H1 (cell line): ENCODE measurements at regions not wholly inside any gene's neighbourhood (a gene's known extent, or its start where the extent isn't known, plus 50 kb on each side); places are given as distances from the start of the nearest gene placed in this dataset.

Source experiments
- CTCF ChIA-PET: fragments of 300-600 bp; sonication (Branson Sonifier 250); formaldehyde crosslinking; loops from one replicate; lab custom pipeline; 2021; ENCODE audit not compliant: partially characterized antibody; lab: Charles Lee
- POLR2A ChIA-PET: fragments of 300-600 bp; sonication (Branson Sonifier 250); formaldehyde crosslinking; loops from one replicate; lab custom pipeline; 2021; ENCODE audit warnings: inconsistent platforms; ENCODE audit not compliant: partially characterized antibody; lab: Charles Lee
- DNase-seq, 2 experiments: peaks; one replicate each; pipeline versions ENCODE4 v3.0.0 to v3.0.0-alpha.2; 2010 to 2022; ENCODE audit warnings: low spot score in 2 of 2, low read depth in 1 of 2, mixed read lengths in 1 of 2
- FAIRE-seq: peaks from 2 replicates; lab custom pipeline; 2011; peaks lifted over from hg19 to GRCh38; lab: Jason Lieb, UNC
- H2AFZ ChIP-seq: 2 replicates; pipeline ENCODE4 v1.8.1; 2012; ENCODE audit warnings: low read length, inconsistent platforms
- H2AK5ac ChIP-seq: 2 replicates; pipeline ENCODE4 v1.6.1; 2013; ENCODE audit warnings: low read depth, low read length
- H2BK120ac ChIP-seq: replicated peaks from 2 replicates; pipeline ENCODE3; 2013; ENCODE audit warnings: low read depth, low read length, inconsistent platforms
- H2BK12ac ChIP-seq: 2 replicates; pipeline ENCODE4 v1.6.1; 2013; ENCODE audit warnings: low read depth, low read length
- H2BK15ac ChIP-seq: 2 replicates; pipeline ENCODE4 v1.6.1; 2013; ENCODE audit warnings: low read length
- H2BK20ac ChIP-seq: 2 replicates; pipeline ENCODE4 v1.6.1; 2013; ENCODE audit warnings: low read length
- H2BK5ac ChIP-seq: 2 replicates; pipeline ENCODE4 v1.6.1; 2013; ENCODE audit warnings: low read depth, low read length
- H3K14ac ChIP-seq: 2 replicates; pipeline ENCODE4 v1.6.1; 2013; ENCODE audit warnings: inconsistent platforms; ENCODE audit not compliant: insufficient read length
- H3K18ac ChIP-seq: 2 replicates; pipeline ENCODE4 v1.6.1; 2013; ENCODE audit warnings: low read length; ENCODE audit errors: extremely low read depth
- H3K23ac ChIP-seq: 2 replicates; pipeline ENCODE4 v1.6.1; 2013; ENCODE audit warnings: inconsistent platforms; ENCODE audit not compliant: insufficient read length
- H3K23me2 ChIP-seq: 2 replicates; pipeline ENCODE4 v1.6.1; 2013; ENCODE audit warnings: low read depth, low read length
- H3K27ac ChIP-seq: 2 replicates; pipeline ENCODE4 v1.6.1; 2011; ENCODE audit warnings: low read depth, low read length, inconsistent platforms
- H3K27me3 ChIP-seq, 4 experiments: replicated peaks in 1 of 4; 1 replicate in 1 of 4; 2 replicates in 3 of 4; pipeline versions ENCODE4 v1.6.1 to v1.8.1; 2011 to 2013; ENCODE audit warnings: low read length in 3 of 4, mild to moderate bottlenecking in 3 of 4, inconsistent platforms in 2 of 4, mixed read lengths in 2 of 4, moderate library complexity in 1 of 4; ENCODE audit not compliant: control insufficient read depth in 3 of 4, insufficient read depth in 3 of 4; ENCODE audit errors: extremely low read depth in 1 of 4
- H3K36me3 ChIP-seq, 4 experiments: 2 replicates each; pipeline versions ENCODE4 v1.6.1 to v1.8.1; 2011 to 2013; ENCODE audit warnings: mild to moderate bottlenecking in 4 of 4, low read length in 3 of 4, moderate library complexity in 2 of 4, control low read depth in 1 of 4, inconsistent platforms in 1 of 4; ENCODE audit not compliant: insufficient read depth in 4 of 4, control insufficient read depth in 2 of 4
- H3K4ac ChIP-seq: replicated peaks from 2 replicates; pipeline ENCODE3; 2013; ENCODE audit warnings: low read length, low read depth, mixed read lengths, inconsistent platforms; ENCODE audit not compliant: insufficient read length
- H3K4me1 ChIP-seq, 4 experiments: replicated peaks in 1 of 4; 1 replicate in 1 of 4; 2 replicates in 3 of 4; pipeline versions ENCODE4 v1.6.1 to v1.8.1; 2011 to 2013; ENCODE audit warnings: low read length in 3 of 4, inconsistent platforms in 2 of 4, mixed read lengths in 1 of 4; ENCODE audit not compliant: insufficient read depth in 4 of 4, control insufficient read depth in 3 of 4
- H3K4me2 ChIP-seq, 2 experiments: 2 replicates each; pipeline versions ENCODE4 v1.6.1 to v1.8.1; 2011 to 2013; ENCODE audit warnings: low read depth in 2 of 2, low read length in 2 of 2, control low read depth in 1 of 2, inconsistent platforms in 1 of 2, mild to moderate bottlenecking in 1 of 2; ENCODE audit not compliant: insufficient read depth in 1 of 2
- H3K4me3 ChIP-seq, 4 experiments: fragments of 200-600, 300-600 bp in 1 of 4; sonication (generic), shearing (Covaris generic), sonication (Bioruptor Twin) in 1 of 4; 2 replicates each; pipeline versions ENCODE4 v1.5.1 to v1.8.1; 2011 to 2016; ENCODE audit warnings: low read length in 4 of 4, low read depth in 3 of 4, control low read depth in 2 of 4, inconsistent platforms in 2 of 4, mild to moderate bottlenecking in 2 of 4, mixed read lengths in 1 of 4, moderate library complexity in 1 of 4; ENCODE audit not compliant: insufficient read depth in 2 of 4; ENCODE audit errors: extremely low read depth in 1 of 4
- H3K56ac ChIP-seq: replicated peaks from 2 replicates; pipeline ENCODE3; 2013; ENCODE audit warnings: low read depth, mild to moderate bottlenecking, mixed read lengths, low read length, inconsistent platforms; ENCODE audit not compliant: insufficient read length
- H3K79me1 ChIP-seq: 2 replicates; pipeline ENCODE4 v1.6.1; 2013; ENCODE audit warnings: low read depth, low read length, control low read depth
- H3K79me2 ChIP-seq, 2 experiments: 2 replicates each; pipeline versions ENCODE4 v1.6.1 to v1.8.1; 2012 to 2013; ENCODE audit warnings: low read length in 2 of 2, mild to moderate bottlenecking in 2 of 2, inconsistent platforms in 1 of 2; ENCODE audit not compliant: insufficient read depth in 2 of 2, control insufficient read depth in 1 of 2
- H3K9ac ChIP-seq, 4 experiments: replicated peaks in 1 of 4; 1 replicate in 1 of 4; 2 replicates in 3 of 4; pipeline versions ENCODE4 v1.6.1 to v1.8.1; 2011 to 2013; ENCODE audit warnings: low read depth in 3 of 4, low read length in 3 of 4, control low read depth in 2 of 4, mild to moderate bottlenecking in 2 of 4, moderate library complexity in 2 of 4, inconsistent platforms in 1 of 4; ENCODE audit errors: extremely low read depth in 1 of 4
- H3K9me3 ChIP-seq, 2 experiments: 2 replicates each; pipeline versions ENCODE4 v1.6.1 to v1.8.1; 2012 to 2013; ENCODE audit warnings: mild to moderate bottlenecking in 2 of 2, moderate library complexity in 2 of 2, control low read depth in 1 of 2, inconsistent platforms in 1 of 2, low read depth in 1 of 2, low read length in 1 of 2, mixed read lengths in 1 of 2; ENCODE audit not compliant: insufficient read depth in 2 of 2
- H4K20me1 ChIP-seq, 2 experiments: replicated peaks in 1 of 2; 2 replicates each; pipeline versions ENCODE3 to v1.8.1; 2011 to 2013; ENCODE audit warnings: inconsistent platforms in 2 of 2, low read length in 2 of 2, mild to moderate bottlenecking in 1 of 2; ENCODE audit not compliant: insufficient read depth in 2 of 2, control insufficient read depth in 1 of 2
- H4K5ac ChIP-seq: 2 replicates; pipeline ENCODE4 v1.6.1; 2013; ENCODE audit warnings: low read length, low read depth, mixed read lengths, inconsistent platforms; ENCODE audit not compliant: insufficient read length
- H4K8ac ChIP-seq: 2 replicates; pipeline ENCODE4 v1.8.0; 2013; ENCODE audit warnings: mild to moderate bottlenecking, moderate library complexity, low read length, inconsistent platforms; ENCODE audit not compliant: insufficient read depth; ENCODE audit errors: extremely low read depth
- H4K91ac ChIP-seq: replicated peaks from 2 replicates; pipeline ENCODE3; 2013; ENCODE audit warnings: low read length, mixed read lengths, inconsistent platforms; ENCODE audit not compliant: insufficient read length
- SP1 ChIP-seq: IDR thresholded peaks from 2 replicates; pipeline ENCODE4 v1.6.1; 2011; ENCODE audit warnings: low read depth, low read length
- TCF12 ChIP-seq: IDR thresholded peaks from 2 replicates; pipeline ENCODE4 v1.6.1; 2011; ENCODE audit warnings: low read depth, mild to moderate bottlenecking, low read length
- YY1 ChIP-seq: IDR thresholded peaks from 2 replicates; pipeline ENCODE4 v1.6.1; 2011; ENCODE audit warnings: low read depth, mild to moderate bottlenecking, low read length
- WGBS, 2 experiments: shearing (Covaris generic) in 1 of 2; methylation state at CpG; one replicate each; pipeline versions ENCODE4 v1.1.6 to v1.1.7; 2013 to 2015; ENCODE audit warnings: low lambda C conversion rate in 2 of 2, mixed read lengths in 2 of 2, inconsistent platforms in 1 of 2, low coverage in 1 of 2, missing lambda C conversion rate in 1 of 2; ENCODE audit not compliant: insufficient replicate concordance in 2 of 2, insufficient coverage in 1 of 2, insufficient read length in 1 of 2; ENCODE audit errors: extremely low coverage in 1 of 2, missing lambda C conversion rate in 1 of 2; 5-methylcytosine and 5-hydroxymethylcytosine counted together

DNA sequence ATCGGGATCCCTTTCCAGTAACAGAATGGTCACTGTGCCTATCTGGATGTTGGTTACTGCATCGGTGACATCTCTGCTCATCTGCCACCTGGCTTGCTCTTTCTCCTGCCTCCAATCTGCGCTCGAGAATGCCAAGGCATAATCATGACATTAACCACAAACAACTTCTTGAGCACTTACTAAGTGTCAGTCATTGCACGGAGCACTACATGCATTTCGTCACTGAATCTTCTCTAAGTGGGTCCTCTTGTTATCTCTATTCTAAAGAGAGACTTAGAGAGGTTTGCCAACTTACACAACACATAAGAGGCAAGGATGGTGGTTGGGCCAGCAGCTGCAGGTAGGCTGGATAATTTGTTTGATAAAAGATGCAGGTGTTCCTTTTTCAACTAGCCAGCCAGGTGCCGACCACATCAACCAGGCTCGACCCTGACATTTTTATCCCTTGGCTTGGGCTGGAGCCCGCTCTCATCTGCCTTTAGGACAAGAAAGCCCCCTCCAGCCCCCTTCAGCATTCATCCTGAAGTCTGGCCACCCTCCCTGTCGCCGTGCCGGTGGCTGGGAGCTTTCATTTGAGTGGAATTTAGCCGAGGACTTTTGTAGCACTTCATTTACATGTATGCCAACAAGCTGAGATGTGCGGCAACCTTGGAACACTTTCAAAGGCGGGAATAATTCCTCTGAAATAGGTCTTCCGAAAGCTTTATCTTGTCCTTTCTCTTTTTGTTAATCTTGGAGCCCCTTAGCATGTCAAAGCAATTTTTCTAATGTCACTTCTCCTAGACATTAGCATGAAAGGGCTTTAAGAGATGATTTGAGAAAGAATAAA lies 89.3 kb upstream of the NKD1 start:
- Histone ChIP-seq H3K4me3 (peak overlapping the region in 1 of 4 experiments; percentile 9; a peak in 1 of 8 replicates), H3K27me3 (peaks cover 0 to 2% (median 0%) of the 10 kb centered on the region in 4 experiments; a peak in 2 of 7 replicates), H4K5ac (no peak overlapping the region), H3K9me3 (no peaks in the 10 kb centered on the region), H2BK15ac (peak overlapping the region; percentile 36; the same call in 1 of the 2 replicates), H3K14ac (no peak overlapping the region), H3K36me3 (no peaks in the 10 kb centered on the region), H2BK12ac (peak overlapping the region; percentile 89; the same call in 1 of the 2 replicates), H4K20me1 (no peaks in the 10 kb centered on the region), H3K4ac (peak overlapping the region; percentile 2), H3K9ac (no peak overlapping the region), H3K4me1 (peaks cover 11 to 26% (median 17%) of the 10 kb centered on the region in 4 experiments), H2BK120ac (no peak overlapping the region), H3K4me2 (peak overlapping the region; percentile 51 to 61), H2BK5ac (no peak overlapping the region; the same call in 1 of the 2 replicates), H3K79me2 (no peaks in the 10 kb centered on the region), H3K23ac (no peak overlapping the region), H2AFZ (no peak overlapping the region), H2AK5ac (peak overlapping the region; percentile 65; the same call in 1 of the 2 replicates), H2BK20ac (peak overlapping the region; percentile 91), H3K18ac (peak overlapping the region; percentile 21; the same call in 1 of the 2 replicates), H3K27ac (peak overlapping the region; percentile 59; the same call in 1 of the 2 replicates), H3K56ac (no peak overlapping the region), H4K91ac (peak overlapping the region; percentile 22), H3K23me2 (no peaks in the 10 kb centered on the region), H3K79me1 (no peaks in the 10 kb centered on the region), H4K8ac (no peak overlapping the region)
- FAIRE-seq (peak; percentile 58), DNase-seq (no peak)
- ChIA-PET CTCF (interaction anchor here (0.6 to 1.9 kb wide), 4 partner anchors 8 to 206 kb away, joined by 3 to 7 read pairs (median 5); no protein-coding TSS in a partner anchor), POLR2A (interaction anchor here (0.9 to 3.9 kb wide), 2 partner anchors 9 to 153 kb away, joined by 3 to 15 read pairs; no protein-coding TSS in a partner anchor)
- no peak for TF ChIP-seq YY1
- TF ChIP-seq TCF12, result peak; percentile 85
- 0 out of 2 replicates have a peak, but pooled peaks have one; percentile 14 for TF ChIP-seq SP1
- 42% methylated on average over 16 of the region's 16 CpGs; no CpG with 5 or more reads in 1 of the 2 experiments for WGBS, 2 experiments
